Brain microvascular endothelial cell (primary cell): ENCODE measurements at regions not wholly inside any gene's neighbourhood (a gene's known extent, or its start where the extent isn't known, plus 50 kb on each side); places are given as distances from the start of the nearest gene placed in this dataset.

Experiments used
- DNase-seq: peaks from one replicate; pipeline ENCODE4 v3.0.0-alpha.2; 2020
- H3K27ac ChIP-seq: fragments of 250-450 bp; sonication (Bioruptor Pico); 2 replicates; pipeline ENCODE4 v1.5.1; 2020; ENCODE audit warnings: mild to moderate bottlenecking, moderate library complexity
- H3K27me3 ChIP-seq: fragments of 250-450 bp; sonication (Bioruptor Pico); replicated peaks from 2 replicates; pipeline ENCODE4 v1.5.1; 2020; ENCODE audit warnings: mild to moderate bottlenecking
- H3K36me3 ChIP-seq: fragments of 250-450 bp; sonication (Bioruptor Pico); replicated peaks from 2 replicates; pipeline ENCODE4 v1.5.1; 2020; ENCODE audit warnings: mild to moderate bottlenecking
- H3K4me3 ChIP-seq: 2 replicates; pipeline ENCODE4 v1.5.1; 2011; ENCODE audit warnings: low read depth, mild to moderate bottlenecking, control low read depth, low read length, moderate library complexity
- CTCF ChIP-seq: IDR thresholded peaks from 2 replicates; pipeline ENCODE4 v1.5.1; 2011; ENCODE audit warnings: low read depth, mild to moderate bottlenecking, moderate library complexity, low read length, control low read depth, inconsistent platforms; ENCODE audit errors: missing control alignments
- in situ Hi-C: cut with HindIII; loops from 2 replicates; pipeline ENCODE4 v1.10.0; 2017; ENCODE audit warnings: low sequenced_read_pairs, low pct_ligation_motif_present

GRCh38 chr17:70804161-70804560, 634.8 kb downstream of the KCNJ2 start:
- H3K27ac ChIP-seq = no peak overlapping the region
- H3K4me3 ChIP-seq = no peak overlapping the region
- DNase-seq = no peak
- no peaks in the 10 kb centered on the region for H3K36me3 ChIP-seq
- TF ChIP-seq CTCF = no peak
- in situ Hi-C loops = no loop called here
- H3K27me3 ChIP-seq = no peaks in the 10 kb centered on the region

- Histone ChIP-seq H3K27ac (no peak overlapping the region), H3K4me3 (no peak overlapping the region), H3K36me3 (no peaks in the 10 kb centered on the region), H3K27me3 (no peaks in the 10 kb centered on the region)
- TF ChIP-seq CTCF = peak; percentile 49
- in situ Hi-C loops = no loop called here
- DNase-seq = no peak
Observed at GRCh38 chr17:70808596-70808995, 639.3 kb downstream of the KCNJ2 start.

- Histone ChIP-seq H3K27me3 (no peaks in the 10 kb centered on the region), H3K4me3 (no peak overlapping the region), H3K27ac (no peak overlapping the region), H3K36me3 (no peaks in the 10 kb centered on the region)
- DNase-seq = no peak
- in situ Hi-C loops = no loop called here
- TF ChIP-seq CTCF = no peak
Observed at GRCh38 chr17:70810609-70811008, 641.3 kb downstream of the KCNJ2 start.

GRCh38 chr17:70813355-70813930, 644.1 kb downstream of the KCNJ2 start:
- no peak overlapping the region for H3K27ac ChIP-seq
- no peak for TF ChIP-seq CTCF
- no peaks in the 10 kb centered on the region for H3K36me3 ChIP-seq
- in situ Hi-C loops = no loop called here
- H3K27me3 ChIP-seq = no peaks in the 10 kb centered on the region
- DNase-seq = no peak
- H3K4me3 ChIP-seq = no peak overlapping the region

GRCh38 chr17:70819183-70819582, 649.9 kb downstream of the KCNJ2 start:
- Histone ChIP-seq H3K27me3 (no peaks in the 10 kb centered on the region), H3K4me3 (no peak overlapping the region), H3K27ac (no peak overlapping the region), H3K36me3 (no peaks in the 10 kb centered on the region)
- no peak for TF ChIP-seq CTCF
- in situ Hi-C loops = no loop called here
- DNase-seq = no peak

GRCh38 chr17:70820276-70820675, 650.9 kb downstream of the KCNJ2 start:
- H3K27me3 ChIP-seq = no peaks in the 10 kb centered on the region
- TF ChIP-seq CTCF = no peak
- no peak overlapping the region for H3K4me3 ChIP-seq
- DNase-seq = peak; percentile 11
- no peak overlapping the region for H3K27ac ChIP-seq
- in situ Hi-C loops = no loop called here
- no peaks in the 10 kb centered on the region for H3K36me3 ChIP-seq
